ENCODE measurements at regions not wholly inside any gene's neighbourhood (a gene's known extent, or its start where the extent isn't known, plus 50 kb on each side); places are given as distances from the start of the nearest gene placed in this dataset.

DNA sequence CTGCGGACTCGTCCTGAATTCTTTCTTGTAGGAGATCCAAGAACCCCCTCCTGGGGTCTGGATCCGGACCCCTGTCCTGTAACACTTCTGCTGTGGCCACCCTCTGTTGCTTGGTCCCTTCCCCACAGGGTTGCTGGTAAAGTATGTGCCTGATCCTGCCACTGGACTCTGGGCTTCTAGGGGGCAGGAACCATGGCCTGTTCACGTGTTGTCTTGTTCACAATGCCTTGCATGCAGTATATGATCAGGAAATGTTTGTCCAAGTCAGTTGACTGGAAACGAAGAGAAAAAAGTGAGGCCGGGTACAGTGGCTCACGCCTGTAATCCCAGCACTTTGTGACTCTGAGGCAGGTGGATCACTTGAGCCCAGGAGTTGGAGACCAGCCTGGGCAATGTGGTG is 139.3 kb upstream of the ALDH1B1 start:
- no peak for TF ChIP-seq POLR2AphosphoS5 (IDR thresholded peaks at IDR 0.05; ENCODE audit: borderline replicate concordance, low read depth, low read length)
- no peak for TF ChIP-seq EZH2 (IDR thresholded peaks at IDR 0.05)
- no peak for TF ChIP-seq FOXP2 (optimal IDR thresholded peaks at IDR 0.05; ENCODE audit: control extremely low read depth, extremely low read length, insufficient read depth)

Data from SK-N-MC (cell line).